ENCODE measurements at regions not wholly inside any gene's neighbourhood (a gene's known extent, or its start where the extent isn't known, plus 50 kb on each side); places are given as distances from the start of the nearest gene placed in this dataset.

DNA sequence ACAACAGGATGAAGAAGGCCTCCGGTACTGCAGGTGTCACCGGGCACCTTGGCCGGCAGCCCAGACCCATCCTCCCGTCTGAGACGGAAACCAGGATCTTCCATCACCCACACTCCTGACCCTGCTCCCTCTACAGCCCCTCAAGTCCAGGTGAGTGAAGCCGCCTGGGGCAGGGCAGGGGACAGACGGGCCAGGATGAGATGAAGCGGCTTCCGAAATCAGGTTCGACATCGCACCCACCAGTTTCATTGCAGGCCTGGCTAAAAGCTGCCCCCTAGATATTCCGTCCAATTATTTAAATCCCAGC, 639.1 kb downstream of the TBC1D22A start:
- no peak for TF ChIP-seq POLR2A (IDR thresholded peaks at IDR 0.05)
- TF ChIP-seq, protein P1, sequence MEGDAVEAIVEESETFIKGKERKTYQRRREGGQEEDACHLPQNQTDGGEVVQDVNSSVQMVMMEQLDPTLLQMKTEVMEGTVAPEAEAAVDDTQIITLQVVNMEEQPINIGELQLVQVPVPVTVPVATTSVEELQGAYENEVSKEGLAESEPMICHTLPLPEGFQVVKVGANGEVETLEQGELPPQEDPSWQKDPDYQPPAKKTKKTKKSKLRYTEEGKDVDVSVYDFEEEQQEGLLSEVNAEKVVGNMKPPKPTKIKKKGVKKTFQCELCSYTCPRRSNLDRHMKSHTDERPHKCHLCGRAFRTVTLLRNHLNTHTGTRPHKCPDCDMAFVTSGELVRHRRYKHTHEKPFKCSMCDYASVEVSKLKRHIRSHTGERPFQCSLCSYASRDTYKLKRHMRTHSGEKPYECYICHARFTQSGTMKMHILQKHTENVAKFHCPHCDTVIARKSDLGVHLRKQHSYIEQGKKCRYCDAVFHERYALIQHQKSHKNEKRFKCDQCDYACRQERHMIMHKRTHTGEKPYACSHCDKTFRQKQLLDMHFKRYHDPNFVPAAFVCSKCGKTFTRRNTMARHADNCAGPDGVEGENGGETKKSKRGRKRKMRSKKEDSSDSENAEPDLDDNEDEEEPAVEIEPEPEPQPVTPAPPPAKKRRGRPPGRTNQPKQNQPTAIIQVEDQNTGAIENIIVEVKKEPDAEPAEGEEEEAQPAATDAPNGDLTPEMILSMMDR (IDR thresholded peaks at IDR 0.05) = no peak

All from esophagus squamous epithelium (tissue), 4 donors.